KOPT-K1 (cell line): ENCODE measurements at regions not wholly inside any gene's neighbourhood (a gene's known extent, or its start where the extent isn't known, plus 50 kb on each side); places are given as distances from the start of the nearest gene placed in this dataset.

Source experiments
- H3K27ac ChIP-seq: fragments of 200-600 bp; sonication (generic); 2 replicates; pipeline ENCODE4 v1.5.1; 2016; ENCODE audit warnings: antibody characterized with exemption, mild to moderate bottlenecking, low read depth, low read length; ENCODE audit not compliant: poor library complexity, severe bottlenecking
- H3K36me3 ChIP-seq: fragments of 200-600 bp; sonication (generic); 2 replicates; pipeline ENCODE4 v1.5.1; 2017; ENCODE audit warnings: antibody characterized with exemption, mild to moderate bottlenecking, low read length, moderate library complexity; ENCODE audit not compliant: insufficient read depth
- H3K9me3 ChIP-seq: fragments of 200-600 bp; sonication (generic); 2 replicates; pipeline ENCODE4 v1.5.1; 2017; ENCODE audit warnings: antibody characterized with exemption, low read length, mild to moderate bottlenecking; ENCODE audit not compliant: insufficient read depth, poor library complexity, severe bottlenecking

GRCh38 chr9:29644514-29644913, 2071.2 kb upstream of the C9orf72 start:
- H3K9me3 ChIP-seq = no peaks in the 10 kb centered on the region
- H3K36me3 ChIP-seq = no peaks in the 10 kb centered on the region
- no peak overlapping the region for H3K27ac ChIP-seq

GRCh38 chr9:29647451-29647850, 2074.2 kb upstream of the C9orf72 start:
- Histone ChIP-seq H3K36me3 (no peaks in the 10 kb centered on the region), H3K9me3 (no peaks in the 10 kb centered on the region), H3K27ac (no peak overlapping the region)

GRCh38 chr9:29648132-29648531, 2074.9 kb upstream of the C9orf72 start:
- Histone ChIP-seq H3K9me3 (no peaks in the 10 kb centered on the region), H3K27ac (no peak overlapping the region), H3K36me3 (no peaks in the 10 kb centered on the region)

- Histone ChIP-seq H3K9me3 (no peaks in the 10 kb centered on the region), H3K36me3 (no peaks in the 10 kb centered on the region), H3K27ac (no peak overlapping the region)
Measured at GRCh38 chr9:29648601-29649000, 2075.3 kb upstream of the C9orf72 start.

GRCh38 chr9:29656641-29657406, 2083.5 kb upstream of the C9orf72 start:
- Histone ChIP-seq H3K27ac (no peak overlapping the region), H3K36me3 (no peaks in the 10 kb centered on the region), H3K9me3 (no peaks in the 10 kb centered on the region)

GRCh38 chr9:29657821-29658220, 2084.5 kb upstream of the C9orf72 start:
- Histone ChIP-seq H3K36me3 (no peaks in the 10 kb centered on the region), H3K27ac (no peak overlapping the region), H3K9me3 (no peaks in the 10 kb centered on the region)

GRCh38 chr9:29659014-29659413, 2085.7 kb upstream of the C9orf72 start:
- Histone ChIP-seq H3K36me3 (no peaks in the 10 kb centered on the region), H3K27ac (no peak overlapping the region), H3K9me3 (no peaks in the 10 kb centered on the region)

GRCh38 chr9:29659736-29660135, 2086.5 kb upstream of the C9orf72 start:
- no peak overlapping the region for H3K27ac ChIP-seq
- H3K9me3 ChIP-seq = no peaks in the 10 kb centered on the region
- H3K36me3 ChIP-seq = no peaks in the 10 kb centered on the region

GRCh38 chr9:29668732-29669131, 2095.5 kb upstream of the C9orf72 start:
- H3K9me3 ChIP-seq = no peaks in the 10 kb centered on the region
- H3K36me3 ChIP-seq = no peaks in the 10 kb centered on the region
- H3K27ac ChIP-seq = no peak overlapping the region

GRCh38 chr9:29669613-29670012, 2096.3 kb upstream of the C9orf72 start:
- Histone ChIP-seq H3K36me3 (no peaks in the 10 kb centered on the region), H3K27ac (no peak overlapping the region), H3K9me3 (no peaks in the 10 kb centered on the region)

GRCh38 chr9:29685531-29685930, 2112.2 kb upstream of the C9orf72 start:
- Histone ChIP-seq H3K36me3 (no peaks in the 10 kb centered on the region), H3K9me3 (no peaks in the 10 kb centered on the region), H3K27ac (no peak overlapping the region)

GRCh38 chr9:29691145-29691544, 2117.9 kb upstream of the C9orf72 start:
- H3K9me3 ChIP-seq = no peaks in the 10 kb centered on the region
- no peaks in the 10 kb centered on the region for H3K36me3 ChIP-seq
- H3K27ac ChIP-seq = no peak overlapping the region

- H3K36me3 ChIP-seq = no peaks in the 10 kb centered on the region
- no peaks in the 10 kb centered on the region for H3K9me3 ChIP-seq
- H3K27ac ChIP-seq = no peak overlapping the region
Measured at GRCh38 chr9:29691758-29692407, 2118.6 kb upstream of the C9orf72 start.

- Histone ChIP-seq H3K27ac (no peak overlapping the region), H3K36me3 (no peaks in the 10 kb centered on the region), H3K9me3 (no peaks in the 10 kb centered on the region)
Measured at GRCh38 chr9:29697011-29697410, 2123.7 kb upstream of the C9orf72 start.

GRCh38 chr9:29701559-29701958, 2128.3 kb upstream of the C9orf72 start:
- Histone ChIP-seq H3K36me3 (no peaks in the 10 kb centered on the region), H3K9me3 (no peaks in the 10 kb centered on the region), H3K27ac (no peak overlapping the region)

GRCh38 chr9:29701971-29702370, 2128.7 kb upstream of the C9orf72 start:
- no peak overlapping the region for H3K27ac ChIP-seq
- no peaks in the 10 kb centered on the region for H3K36me3 ChIP-seq
- H3K9me3 ChIP-seq = no peaks in the 10 kb centered on the region
